K562 (cell line): ENCODE measurements at regions not wholly inside any gene's neighbourhood (a gene's known extent, or its start where the extent isn't known, plus 50 kb on each side); places are given as distances from the start of the nearest gene placed in this dataset.
A peak's percentile ranks its signal among the peaks of the same experiment; 100 is the strongest.

Experiments used
- ATF1 ChIP-seq, 2 experiments: fragments of 450-650 bp in 1 of 2; IDR thresholded peaks; 2 replicates each; pipeline ENCODE4 v1.6.1; 2016; ENCODE audit warnings: missing compliant biosample characterization in 1 of 2, missing genetic modification characterization in 1 of 2
- BCLAF1 ChIP-seq, 2 experiments: fragments of 450-650 bp in 1 of 2; IDR thresholded peaks; 2 replicates each; pipeline ENCODE4 v1.6.1; 2011 to 2017; ENCODE audit warnings: low read depth in 2 of 2, antibody characterized with exemption in 1 of 2, borderline replicate concordance in 1 of 2, low read length in 1 of 2, mild to moderate bottlenecking in 1 of 2, mixed read lengths in 1 of 2; ENCODE audit not compliant: control insufficient read depth in 1 of 2
- CBX2 ChIP-seq: fragments of 200-600 bp; sonication (generic); IDR thresholded peaks from one replicate; pipeline ENCODE4 v1.6.1; 2012; ENCODE audit warnings: mild to moderate bottlenecking, low read length, inconsistent platforms; ENCODE audit not compliant: insufficient read depth, poor library complexity, severe bottlenecking
- CREB3L1 ChIP-seq: fragments of 450-650 bp; IDR thresholded peaks from 2 replicates; pipeline ENCODE4 v1.6.1; 2014; ENCODE audit warnings: low read depth, mild to moderate bottlenecking, moderate library complexity, borderline replicate concordance
- DACH1 ChIP-seq: fragments of 450-650 bp; IDR thresholded peaks from 2 replicates; pipeline ENCODE4 v1.6.1; 2018; ENCODE audit not compliant: partially characterized antibody
- E2F5 ChIP-seq: sonication (generic); formaldehyde crosslinking; IDR thresholded peaks from 2 replicates; pipeline ENCODE4 v1.8.0; 2022; ENCODE audit warnings: mild to moderate bottlenecking, missing genetic modification reagents
- MAFG ChIP-seq: fragments of 450-650 bp; conservative IDR thresholded peaks from 2 replicates; pipeline ENCODE4 v1.6.1; 2016; ENCODE audit warnings: missing genetic modification characterization, missing compliant biosample characterization
- PRDM10 ChIP-seq: fragments of 450-650 bp; IDR thresholded peaks from 2 replicates; pipeline ENCODE4 v1.6.1; 2018; ENCODE audit not compliant: partially characterized antibody
- ZNF124 ChIP-seq: sonication (generic); formaldehyde crosslinking; IDR thresholded peaks from 2 replicates; pipeline ENCODE4 v1.8.1; 2022; ENCODE audit warnings: missing genetic modification reagents
- ZNF133 ChIP-seq: fragments of 250-450 bp; sonication (Bioruptor Pico); IDR thresholded peaks from 2 replicates; pipeline ENCODE4 v1.4.0; 2020; ENCODE audit warnings: mild to moderate bottlenecking
- ZNF217 ChIP-seq: sonication (generic); formaldehyde crosslinking; IDR thresholded peaks from 2 replicates; pipeline ENCODE4 v1.8.0; 2022; ENCODE audit warnings: mild to moderate bottlenecking, missing genetic modification reagents

GRCh38 chr1:166730299-166730888 is 108.9 kb upstream of the POGK start (continued):
- TF ChIP-seq PRDM10, result peak; percentile 58
- TF ChIP-seq ZNF124 (CRISPR knock-in tag), result no peak
- TF ChIP-seq MAFG (tag), result no peak
- no peak for TF ChIP-seq ATF1 (CRISPR knock-in tag; IDR thresholded peaks at IDR 0.05)
- peak; percentile 59 for TF ChIP-seq ATF1 (tag; IDR thresholded peaks at IDR 0.05)
- no peak for TF ChIP-seq ZNF217 (CRISPR knock-in tag)
- TF ChIP-seq BCLAF1 (IDR thresholded peaks at IDR 0.05; ENCODE audit: borderline replicate concordance in 1 of 2, control insufficient read depth in 1 of 2, low read depth in 2 of 2, low read length in 1 of 2), result no peak
- no peak for TF ChIP-seq CBX2
- no peak for TF ChIP-seq ZNF133 (CRISPR knock-in tag)
- TF ChIP-seq DACH1, result no peak
- no peak; the same call in 1 of the 2 replicates for TF ChIP-seq CREB3L1
- no peak for TF ChIP-seq E2F5 (CRISPR knock-in tag)
